GM06990 (cell line): ENCODE measurements at regions not wholly inside any gene's neighbourhood (a gene's known extent, or its start where the extent isn't known, plus 50 kb on each side); places are given as distances from the start of the nearest gene placed in this dataset.

Source experiments
- DNase-seq: peaks from one replicate; pipeline ENCODE4 v3.0.0-alpha.2; 2011; ENCODE audit not compliant: insufficient read length; ENCODE audit errors: extremely low read depth
- H3K27me3 ChIP-seq: replicated peaks from 2 replicates; pipeline ENCODE4 v1.6.0; 2011; ENCODE audit warnings: low read length; ENCODE audit not compliant: control insufficient read depth, insufficient read depth
- H3K36me3 ChIP-seq: 2 replicates; pipeline ENCODE4 v1.5.1; 2011; ENCODE audit warnings: low read length; ENCODE audit not compliant: control insufficient read depth, insufficient read depth
- H3K4me3 ChIP-seq: replicated peaks from 2 replicates; pipeline ENCODE4 v1.5.1; 2011; ENCODE audit warnings: low read depth, mild to moderate bottlenecking, control low read depth, low read length
- TF ChIP-seq, protein P1 (sequence below): IDR thresholded peaks from 2 replicates; pipeline ENCODE4 v1.5.1; 2011; ENCODE audit warnings: low read length, control low read depth, mild to moderate bottlenecking, inconsistent platforms; ENCODE audit not compliant: insufficient read depth, poor library complexity, severe bottlenecking

DNA sequence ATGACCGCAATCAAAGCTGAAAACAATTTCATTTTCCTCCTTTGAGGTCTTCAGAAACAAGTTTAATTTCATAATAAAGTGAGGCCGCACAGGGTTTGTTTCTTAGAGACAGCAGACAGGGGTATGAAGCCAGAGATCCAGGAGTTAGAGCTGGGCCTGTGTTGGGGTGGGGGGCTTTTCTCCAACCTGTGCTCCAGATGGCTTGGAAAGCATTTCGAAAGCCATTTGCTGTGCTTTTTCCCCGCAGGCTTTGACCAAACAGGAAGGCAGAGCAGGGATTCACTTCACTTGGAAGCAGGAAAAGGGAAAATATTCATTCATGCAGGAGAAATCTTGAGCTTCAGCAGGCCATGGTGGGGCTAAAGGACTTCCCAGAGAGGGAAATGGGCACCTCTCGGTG is 617.4 kb downstream of the SOX6 start:
- no peaks in the 10 kb centered on the region for H3K36me3 ChIP-seq
- no peaks in the 10 kb centered on the region; the same call in 1 of the 2 replicates for H3K27me3 ChIP-seq
- DNase-seq: no peak
- TF ChIP-seq, protein P1, sequence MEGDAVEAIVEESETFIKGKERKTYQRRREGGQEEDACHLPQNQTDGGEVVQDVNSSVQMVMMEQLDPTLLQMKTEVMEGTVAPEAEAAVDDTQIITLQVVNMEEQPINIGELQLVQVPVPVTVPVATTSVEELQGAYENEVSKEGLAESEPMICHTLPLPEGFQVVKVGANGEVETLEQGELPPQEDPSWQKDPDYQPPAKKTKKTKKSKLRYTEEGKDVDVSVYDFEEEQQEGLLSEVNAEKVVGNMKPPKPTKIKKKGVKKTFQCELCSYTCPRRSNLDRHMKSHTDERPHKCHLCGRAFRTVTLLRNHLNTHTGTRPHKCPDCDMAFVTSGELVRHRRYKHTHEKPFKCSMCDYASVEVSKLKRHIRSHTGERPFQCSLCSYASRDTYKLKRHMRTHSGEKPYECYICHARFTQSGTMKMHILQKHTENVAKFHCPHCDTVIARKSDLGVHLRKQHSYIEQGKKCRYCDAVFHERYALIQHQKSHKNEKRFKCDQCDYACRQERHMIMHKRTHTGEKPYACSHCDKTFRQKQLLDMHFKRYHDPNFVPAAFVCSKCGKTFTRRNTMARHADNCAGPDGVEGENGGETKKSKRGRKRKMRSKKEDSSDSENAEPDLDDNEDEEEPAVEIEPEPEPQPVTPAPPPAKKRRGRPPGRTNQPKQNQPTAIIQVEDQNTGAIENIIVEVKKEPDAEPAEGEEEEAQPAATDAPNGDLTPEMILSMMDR: no peak
- H3K4me3 ChIP-seq: no peak overlapping the region

DNA sequence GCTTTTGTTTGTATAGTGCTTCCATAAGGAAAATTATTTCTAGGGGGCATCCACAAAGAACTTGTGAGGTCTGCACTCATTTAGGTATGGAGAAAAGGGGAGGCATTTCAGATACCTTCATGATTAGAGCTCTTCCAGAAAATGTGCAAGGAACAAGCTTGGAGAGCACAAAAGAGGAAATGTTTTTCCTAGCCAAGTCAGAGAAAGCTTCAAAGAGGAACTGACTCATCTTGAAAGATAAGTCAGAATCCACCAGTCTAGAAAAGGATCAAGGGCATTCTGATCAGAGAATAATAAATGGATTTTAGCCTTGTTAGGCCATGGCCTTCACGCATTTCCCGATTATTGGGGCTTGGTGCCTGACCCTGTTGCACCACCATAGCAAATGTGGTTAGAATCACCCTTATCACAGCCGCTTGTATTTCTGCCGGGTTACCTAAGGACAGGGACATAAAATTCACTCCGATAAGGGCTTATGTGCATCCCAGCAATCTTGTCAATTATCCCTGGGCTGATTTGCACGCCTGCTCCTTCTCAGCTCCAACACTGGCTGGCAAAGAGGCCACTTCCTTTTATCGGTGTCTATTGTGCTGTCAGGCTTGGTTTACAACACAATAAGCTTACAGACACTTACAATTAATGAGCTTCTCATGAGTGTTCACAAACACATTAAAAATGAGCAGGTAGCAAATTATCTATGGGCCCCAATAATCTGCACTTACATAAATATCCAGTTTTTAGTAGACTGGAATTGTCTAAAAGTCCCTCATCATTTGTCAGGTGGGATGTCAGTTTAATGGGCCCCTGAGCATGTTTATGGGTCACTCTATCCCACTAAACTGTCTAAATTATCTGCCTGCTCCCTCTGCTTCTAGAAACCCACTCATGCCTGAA is 613.5 kb downstream of the SOX6 start:
- no peak for DNase-seq
- no peaks in the 10 kb centered on the region for H3K36me3 ChIP-seq
- TF ChIP-seq, protein P1: no peak
- no peak overlapping the region for H3K4me3 ChIP-seq
- no peaks in the 10 kb centered on the region; the same call in 1 of the 2 replicates for H3K27me3 ChIP-seq

DNA sequence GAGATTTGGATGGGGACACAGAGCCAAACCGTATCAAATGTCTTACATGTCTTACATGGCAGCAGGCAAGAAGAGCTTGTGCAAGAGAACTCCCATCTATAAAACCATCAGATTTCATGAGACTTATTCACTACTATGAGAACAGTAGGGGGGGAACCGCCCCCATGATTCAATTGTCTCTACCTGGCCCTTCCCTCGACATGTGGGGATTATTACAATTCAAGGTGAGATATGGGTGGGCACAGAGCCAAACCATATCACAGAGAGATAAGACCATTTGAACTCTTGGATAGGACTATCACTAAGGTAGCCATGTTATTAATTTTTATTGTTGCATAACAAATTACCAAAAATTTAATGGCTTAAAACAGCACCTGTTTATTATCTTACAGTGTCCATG is 611.7 kb downstream of the SOX6 start:
- DNase-seq: no peak
- H3K36me3 ChIP-seq: no peaks in the 10 kb centered on the region
- no peaks in the 10 kb centered on the region for H3K27me3 ChIP-seq
- no peak overlapping the region for H3K4me3 ChIP-seq
- TF ChIP-seq, protein P1: no peak

DNA sequence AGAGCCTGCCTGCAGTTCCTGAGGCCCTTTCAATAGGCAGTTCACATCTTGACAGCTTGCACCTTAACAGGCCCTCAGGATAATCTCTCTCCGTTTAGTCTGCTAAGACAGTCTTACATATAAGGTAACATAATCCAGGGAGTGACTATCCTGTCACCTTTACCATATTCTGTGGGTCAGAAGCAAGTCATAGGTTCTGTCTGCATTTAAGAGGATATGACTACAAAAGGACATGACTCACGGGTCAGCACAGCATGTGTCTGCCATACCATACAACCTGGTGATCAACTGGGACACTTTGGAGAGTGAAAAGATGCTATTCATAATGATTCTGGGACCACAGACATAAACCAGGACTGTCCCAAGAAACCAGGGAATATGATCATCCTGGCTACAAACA is 611.1 kb downstream of the SOX6 start:
- TF ChIP-seq, protein P1: no peak
- Histone ChIP-seq H3K27me3 (no peaks in the 10 kb centered on the region), H3K36me3 (no peaks in the 10 kb centered on the region), H3K4me3 (no peak overlapping the region)
- no peak for DNase-seq

DNA sequence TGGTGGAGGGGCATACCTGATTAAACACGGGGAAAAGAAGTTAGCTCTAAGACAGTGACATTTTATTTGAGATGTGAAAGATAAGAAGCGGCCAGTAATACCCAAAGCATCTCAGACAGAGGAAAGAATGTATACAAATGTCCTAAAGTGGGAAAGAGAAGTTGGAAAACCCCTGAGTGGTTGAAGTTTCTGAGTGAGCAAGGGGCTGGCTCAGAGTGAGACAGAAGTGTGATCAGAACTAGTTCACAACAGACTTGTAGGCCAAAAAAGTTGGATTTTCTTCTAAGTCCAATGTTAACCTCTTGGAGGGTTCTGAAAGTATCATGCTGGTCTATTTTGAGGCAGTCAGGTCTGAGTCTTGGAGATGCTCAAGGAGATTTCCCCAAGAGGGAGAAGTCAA is 608.7 kb downstream of the SOX6 start:
- no peaks in the 10 kb centered on the region for H3K27me3 ChIP-seq
- no peak overlapping the region for H3K4me3 ChIP-seq
- no peaks in the 10 kb centered on the region for H3K36me3 ChIP-seq
- DNase-seq: no peak
- TF ChIP-seq, protein P1: no peak
